NCI-H1048 (cell line): ENCODE measurements at regions not wholly inside any gene's neighbourhood (a gene's known extent, or its start where the extent isn't known, plus 50 kb on each side); places are given as distances from the start of the nearest gene placed in this dataset.
"Not testable (repeated sequence)": the region's sequence is repeated elsewhere in the genome, so short reads cannot be mapped to it uniquely, and the experiment has no call there.

ENCODE experiments used
- DNase-seq: peaks from one replicate; lab custom pipeline; 2025; lab: John Stamatoyannopoulos, UW

DNA sequence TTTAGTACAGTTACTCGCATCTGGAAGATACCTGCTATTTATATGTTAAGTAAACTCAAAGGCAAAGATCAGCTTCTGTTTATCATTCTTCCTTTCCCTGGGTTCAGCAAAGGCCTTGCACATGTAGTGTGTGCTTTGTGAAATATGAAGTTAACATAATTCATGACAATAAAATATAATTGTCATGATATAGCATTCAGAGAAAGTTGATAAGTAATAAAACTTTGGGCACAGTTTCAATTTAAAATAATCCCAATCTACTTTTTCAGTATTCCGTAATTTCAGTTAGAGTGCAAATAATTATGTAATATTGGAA, 51.9 kb upstream of the ZNF217 start:
- no peak for DNase-seq

DNA sequence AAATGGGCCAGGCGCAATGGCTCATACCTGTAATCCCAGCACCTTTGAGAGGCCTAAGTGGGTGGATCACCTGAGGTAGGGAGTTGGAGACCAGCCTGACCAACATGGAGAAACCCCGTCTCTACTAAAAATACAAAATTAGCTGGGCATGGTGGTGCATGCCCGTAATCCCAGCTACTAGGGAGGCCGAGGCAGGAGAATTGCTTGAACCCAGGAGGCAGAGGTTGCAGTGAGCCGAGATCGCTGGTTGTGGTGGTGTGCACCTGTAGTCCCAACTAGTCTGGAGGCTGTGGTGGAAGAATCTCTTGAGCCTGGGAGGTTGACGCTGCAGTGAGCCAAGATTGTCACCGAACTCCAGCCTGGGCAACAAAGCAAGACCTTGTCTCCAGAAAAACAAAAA, 50.5 kb upstream of the ZNF217 start:
- not testable (repeated sequence) for DNase-seq
